ENCODE measurements at regions not wholly inside any gene's neighbourhood (a gene's known extent, or its start where the extent isn't known, plus 50 kb on each side); places are given as distances from the start of the nearest gene placed in this dataset.

DNA sequence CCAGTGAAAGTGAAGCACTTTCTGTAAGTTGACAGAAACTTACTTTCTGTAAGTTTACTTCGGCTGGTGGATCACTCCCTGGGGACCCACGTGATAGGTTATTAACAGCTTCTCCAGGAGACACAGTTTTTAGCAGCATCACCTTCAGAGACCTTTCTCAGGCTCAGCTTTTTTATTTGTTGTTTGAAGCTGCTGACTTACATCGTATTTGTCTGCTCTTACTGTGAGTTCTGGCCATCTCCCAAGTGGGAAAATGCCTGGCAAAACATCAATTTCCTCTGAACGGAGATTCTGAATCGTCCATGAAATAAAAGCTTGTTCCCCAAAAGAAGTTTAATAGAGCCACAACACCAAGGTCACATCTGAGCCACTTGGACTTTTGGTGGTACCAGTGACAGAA, 178.7 kb upstream of the PODXL start:
- TF ChIP-seq, protein P1, sequence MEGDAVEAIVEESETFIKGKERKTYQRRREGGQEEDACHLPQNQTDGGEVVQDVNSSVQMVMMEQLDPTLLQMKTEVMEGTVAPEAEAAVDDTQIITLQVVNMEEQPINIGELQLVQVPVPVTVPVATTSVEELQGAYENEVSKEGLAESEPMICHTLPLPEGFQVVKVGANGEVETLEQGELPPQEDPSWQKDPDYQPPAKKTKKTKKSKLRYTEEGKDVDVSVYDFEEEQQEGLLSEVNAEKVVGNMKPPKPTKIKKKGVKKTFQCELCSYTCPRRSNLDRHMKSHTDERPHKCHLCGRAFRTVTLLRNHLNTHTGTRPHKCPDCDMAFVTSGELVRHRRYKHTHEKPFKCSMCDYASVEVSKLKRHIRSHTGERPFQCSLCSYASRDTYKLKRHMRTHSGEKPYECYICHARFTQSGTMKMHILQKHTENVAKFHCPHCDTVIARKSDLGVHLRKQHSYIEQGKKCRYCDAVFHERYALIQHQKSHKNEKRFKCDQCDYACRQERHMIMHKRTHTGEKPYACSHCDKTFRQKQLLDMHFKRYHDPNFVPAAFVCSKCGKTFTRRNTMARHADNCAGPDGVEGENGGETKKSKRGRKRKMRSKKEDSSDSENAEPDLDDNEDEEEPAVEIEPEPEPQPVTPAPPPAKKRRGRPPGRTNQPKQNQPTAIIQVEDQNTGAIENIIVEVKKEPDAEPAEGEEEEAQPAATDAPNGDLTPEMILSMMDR (conservative IDR thresholded peaks at IDR 0.05; ENCODE audit: low read depth, low read length), result no peak
- TF ChIP-seq EZH2phosphoT487 (IDR thresholded peaks at IDR 0.05; ENCODE audit: borderline replicate concordance, low read length) (no peak), EZH2 (IDR thresholded peaks at IDR 0.05; ENCODE audit: low read length, unreplicated experiment) (no peak)
